ENCODE measurements at regions not wholly inside any gene's neighbourhood (a gene's known extent, or its start where the extent isn't known, plus 50 kb on each side); places are given as distances from the start of the nearest gene placed in this dataset.

- TF ChIP-seq CTCF (IDR thresholded peaks at IDR 0.05; ENCODE audit: insufficient read depth, low read length): no peak
- no peak for TF ChIP-seq POLR2AphosphoS5 (IDR thresholded peaks at IDR 0.05; ENCODE audit: low read depth)
- TF ChIP-seq GABPA (IDR thresholded peaks at IDR 0.05; ENCODE audit: low read depth): no peak
- no peak for TF ChIP-seq REST (IDR thresholded peaks at IDR 0.05; ENCODE audit: insufficient replicate concordance, low read depth)
- TF ChIP-seq SPI1 (IDR thresholded peaks at IDR 0.05; ENCODE audit: borderline replicate concordance, low read depth): no peak
Observed at GRCh38 chr12:127297327-127297726, 969.6 kb upstream of the TMEM132C start.

Measured in HL-60 (cell line).